Peyer's patch (tissue), 4 donors: ENCODE measurements at regions not wholly inside any gene's neighbourhood (a gene's known extent, or its start where the extent isn't known, plus 50 kb on each side); places are given as distances from the start of the nearest gene placed in this dataset.

Source experiments
- CTCF ChIP-seq, 6 experiments: fragments of 450-650 bp in 4 of 6; fragments of 200-600 bp in 2 of 6; sonication (generic) in 1 of 6; IDR thresholded peaks; one replicate each; pipeline ENCODE4 v1.5.1; 2017 to 2019; ENCODE audit warnings: antibody characterized with exemption in 6 of 6, mild to moderate bottlenecking in 3 of 6, moderate library complexity in 1 of 6
- POLR2A ChIP-seq, 2 donors: fragments of 450-650 bp; IDR thresholded peaks; one replicate each; pipeline ENCODE4 v1.5.1; 2017; ENCODE audit warnings: antibody characterized with exemption in 2 of 2, mild to moderate bottlenecking in 2 of 2, moderate library complexity in 2 of 2

DNA sequence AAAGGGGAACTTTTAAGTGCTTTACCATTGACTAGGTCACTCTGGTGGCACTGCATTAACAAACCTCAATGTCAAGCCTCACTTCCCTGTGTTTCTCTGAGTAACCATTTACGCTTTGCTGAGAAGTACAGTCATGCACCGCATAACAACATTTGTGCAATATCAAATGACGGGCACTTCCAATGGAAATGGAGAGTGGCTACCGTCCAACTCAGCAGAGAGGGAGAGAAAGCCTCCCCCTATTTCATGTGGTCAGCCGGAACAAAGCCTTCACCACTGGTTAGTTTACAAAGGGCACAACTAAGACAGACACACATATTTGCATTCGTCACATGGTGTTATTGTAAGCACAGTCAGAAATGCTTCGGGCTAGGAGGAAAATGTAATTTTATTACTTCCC is 117.3 kb downstream of the RASSF10 start:
- TF ChIP-seq CTCF (IDR thresholded peaks at IDR 0.05) (no peak), POLR2A (IDR thresholded peaks at IDR 0.05) (no peak)
